Right lobe of liver (tissue), 4 donors: ENCODE measurements at regions not wholly inside any gene's neighbourhood (a gene's known extent, or its start where the extent isn't known, plus 50 kb on each side); places are given as distances from the start of the nearest gene placed in this dataset.

Experiments
- POLR2A ChIP-seq: fragments of 450-650 bp; IDR thresholded peaks from one replicate; pipeline ENCODE4 v1.6.1; 2017; ENCODE audit warnings: antibody characterized with exemption, mild to moderate bottlenecking
- TF ChIP-seq, protein P1 (sequence below), 4 donors: fragments of 200-600 bp in 3 of 4; fragments of 450-650 bp in 1 of 4; IDR thresholded peaks; one replicate each; pipeline versions ENCODE4 v1.5.1 to v1.8.0; 2016 to 2022; ENCODE audit warnings: antibody characterized with exemption in 4 of 4, mild to moderate bottlenecking in 2 of 4
- donor health status: DM: no; HTN: no; CAD: no.
- donor health status: DM: no; HTN: no; CAD: no.
- donor health status: DM: no; HTN: yes; CAD: no.

DNA sequence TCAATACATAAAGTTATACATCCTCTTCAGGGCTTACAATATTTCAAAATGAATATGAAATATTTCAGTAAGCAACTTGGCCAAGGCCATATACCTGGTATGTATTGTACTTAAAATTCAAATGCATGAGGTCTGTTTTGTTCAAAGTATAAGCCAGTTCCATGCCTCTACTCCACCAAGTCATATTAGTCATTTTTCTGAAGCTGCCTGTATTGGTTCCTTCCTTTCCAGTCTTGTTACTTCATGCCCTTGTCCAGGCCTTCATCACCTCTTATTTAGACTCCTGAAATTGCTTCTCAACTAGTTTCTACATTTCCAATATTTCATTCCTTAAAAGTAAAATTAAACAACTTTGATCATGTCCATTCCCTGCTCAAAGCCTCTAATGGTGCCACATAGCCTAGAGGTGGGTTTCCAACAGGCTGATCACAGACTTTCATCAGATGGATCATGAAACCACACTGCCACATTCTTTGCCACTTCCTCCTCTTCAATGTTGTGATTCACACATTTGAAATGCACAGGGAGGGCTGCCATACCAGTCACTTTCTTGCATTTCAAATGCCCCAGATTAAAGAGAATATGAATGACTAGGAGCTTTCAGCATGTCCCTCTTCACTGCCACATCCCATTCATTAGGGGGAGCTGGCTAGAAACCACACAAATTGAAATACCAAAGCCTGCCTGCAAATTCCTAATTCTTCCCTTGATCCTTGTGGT, 424.1 kb upstream of the DACH1 start:
- no peak for TF ChIP-seq POLR2A
- TF ChIP-seq, protein P1, sequence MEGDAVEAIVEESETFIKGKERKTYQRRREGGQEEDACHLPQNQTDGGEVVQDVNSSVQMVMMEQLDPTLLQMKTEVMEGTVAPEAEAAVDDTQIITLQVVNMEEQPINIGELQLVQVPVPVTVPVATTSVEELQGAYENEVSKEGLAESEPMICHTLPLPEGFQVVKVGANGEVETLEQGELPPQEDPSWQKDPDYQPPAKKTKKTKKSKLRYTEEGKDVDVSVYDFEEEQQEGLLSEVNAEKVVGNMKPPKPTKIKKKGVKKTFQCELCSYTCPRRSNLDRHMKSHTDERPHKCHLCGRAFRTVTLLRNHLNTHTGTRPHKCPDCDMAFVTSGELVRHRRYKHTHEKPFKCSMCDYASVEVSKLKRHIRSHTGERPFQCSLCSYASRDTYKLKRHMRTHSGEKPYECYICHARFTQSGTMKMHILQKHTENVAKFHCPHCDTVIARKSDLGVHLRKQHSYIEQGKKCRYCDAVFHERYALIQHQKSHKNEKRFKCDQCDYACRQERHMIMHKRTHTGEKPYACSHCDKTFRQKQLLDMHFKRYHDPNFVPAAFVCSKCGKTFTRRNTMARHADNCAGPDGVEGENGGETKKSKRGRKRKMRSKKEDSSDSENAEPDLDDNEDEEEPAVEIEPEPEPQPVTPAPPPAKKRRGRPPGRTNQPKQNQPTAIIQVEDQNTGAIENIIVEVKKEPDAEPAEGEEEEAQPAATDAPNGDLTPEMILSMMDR (IDR thresholded peaks at IDR 0.05), result no peak
